Neuronal stem cell (in vitro differentiated cells): ENCODE measurements at regions not wholly inside any gene's neighbourhood (a gene's known extent, or its start where the extent isn't known, plus 50 kb on each side); places are given as distances from the start of the nearest gene placed in this dataset.
"Not testable (repeated sequence)": the region's sequence is repeated elsewhere in the genome, so short reads cannot be mapped to it uniquely, and the experiment has no call there.

ENCODE experiments used
- DNase-seq: peaks from one replicate; pipeline ENCODE4 v3.0.0-alpha.2; 2013; ENCODE audit warnings: low spot score
- H2AFZ ChIP-seq: one replicate; pipeline ENCODE4 v1.6.1; 2013; ENCODE audit warnings: mild to moderate bottlenecking, low read length, inconsistent platforms
- H2AK5ac ChIP-seq: 2 replicates; pipeline ENCODE4 v1.6.1; 2013; ENCODE audit warnings: low read depth, mild to moderate bottlenecking, inconsistent platforms, low read length, moderate library complexity, mixed read lengths
- H2BK120ac ChIP-seq: 2 replicates; pipeline ENCODE4 v1.6.1; 2013; ENCODE audit warnings: low read depth, mild to moderate bottlenecking, inconsistent platforms, low read length, moderate library complexity, mixed read lengths
- H2BK12ac ChIP-seq: one replicate; pipeline ENCODE4 v1.6.1; 2013; ENCODE audit warnings: low read length, inconsistent platforms
- H2BK15ac ChIP-seq: 2 replicates; pipeline ENCODE4 v1.6.1; 2013; ENCODE audit warnings: mild to moderate bottlenecking, low read length, inconsistent platforms, mixed read lengths
- H2BK5ac ChIP-seq: one replicate; pipeline ENCODE4 v1.6.1; 2013; ENCODE audit warnings: inconsistent platforms, mild to moderate bottlenecking, low read length, moderate library complexity
- H3K14ac ChIP-seq: one replicate; pipeline ENCODE4 v1.6.1; 2013; ENCODE audit warnings: low read length, inconsistent platforms
- H3K18ac ChIP-seq: 2 replicates; pipeline ENCODE4 v1.6.1; 2013; ENCODE audit warnings: low read length, inconsistent platforms
- H3K23ac ChIP-seq: 2 replicates; pipeline ENCODE4 v1.6.1; 2013; ENCODE audit warnings: low read depth, mild to moderate bottlenecking, mixed read lengths, low read length, inconsistent platforms; ENCODE audit not compliant: poor library complexity
- H3K27ac ChIP-seq: replicated peaks from 3 replicates; pipeline ENCODE4 v1.5.1; 2013; ENCODE audit warnings: low read length, inconsistent platforms
- H3K27me3 ChIP-seq, 3 experiments: 2 replicates each; pipeline ENCODE4 v1.6.1; 2013; ENCODE audit warnings: low read length in 3 of 3, mild to moderate bottlenecking in 2 of 3, inconsistent platforms in 1 of 3, low read depth in 1 of 3, mixed read lengths in 1 of 3, moderate library complexity in 1 of 3; ENCODE audit not compliant: control insufficient read depth in 3 of 3, insufficient read depth in 3 of 3
- H3K36me3 ChIP-seq, 2 donors: replicated peaks in 1 of 2; 2 replicates each; pipeline ENCODE4 v1.6.1; 2013; ENCODE audit warnings: low read length in 2 of 2; ENCODE audit not compliant: control insufficient read depth in 2 of 2, insufficient read depth in 2 of 2
- H3K4ac ChIP-seq: 2 replicates; pipeline ENCODE4 v1.6.1; 2013; ENCODE audit warnings: inconsistent platforms, mild to moderate bottlenecking, low read length, moderate library complexity
- H3K4me1 ChIP-seq, 2 donors: 1 replicate in 1 of 2; 2 replicates in 1 of 2; pipeline ENCODE4 v1.6.1; 2013; ENCODE audit warnings: low read length in 2 of 2, low read depth in 1 of 2; ENCODE audit not compliant: control insufficient read depth in 2 of 2, insufficient read depth in 1 of 2
- H3K4me2 ChIP-seq: one replicate; pipeline ENCODE4 v1.6.1; 2013; ENCODE audit warnings: mild to moderate bottlenecking, low read length, inconsistent platforms; ENCODE audit not compliant: insufficient read depth, poor library complexity, severe bottlenecking
- H3K4me3 ChIP-seq, 2 donors: 2 replicates each; pipeline ENCODE4 v1.5.1; 2013; ENCODE audit warnings: low read length in 2 of 2, mild to moderate bottlenecking in 2 of 2, inconsistent platforms in 1 of 2, moderate library complexity in 1 of 2
- H3K79me1 ChIP-seq: one replicate; pipeline ENCODE4 v1.6.1; 2013; ENCODE audit warnings: low read depth, mild to moderate bottlenecking, inconsistent platforms, low read length, moderate library complexity
- H3K9ac ChIP-seq: one replicate; pipeline ENCODE4 v1.6.1; 2013; ENCODE audit warnings: mild to moderate bottlenecking, low read depth, low read length, inconsistent platforms; ENCODE audit not compliant: poor library complexity
- H3K9me3 ChIP-seq, 2 donors: replicated peaks in 1 of 2; 2 replicates each; pipeline versions ENCODE3 to v1.6.1; 2013; ENCODE audit warnings: low read length in 2 of 2, mild to moderate bottlenecking in 2 of 2, inconsistent platforms in 1 of 2, low read depth in 1 of 2, mixed read lengths in 1 of 2, moderate library complexity in 1 of 2; ENCODE audit not compliant: control insufficient read depth in 2 of 2, insufficient read depth in 1 of 2
- H4K8ac ChIP-seq: one replicate; pipeline ENCODE4 v1.6.1; 2013; ENCODE audit warnings: low read depth, mild to moderate bottlenecking, inconsistent platforms, low read length, moderate library complexity
- H4K91ac ChIP-seq: one replicate; pipeline ENCODE4 v1.6.1; 2013; ENCODE audit warnings: low read length, low read depth, mild to moderate bottlenecking, inconsistent platforms; ENCODE audit not compliant: poor library complexity
- WGBS, 2 donors: extraction: QIAGEN DNeasy Blood & Tissue Kit; methylation state at CpG; one replicate each; pipeline ENCODE4 v1.1.7; 2013; ENCODE audit warnings: missing lambda C conversion rate in 2 of 2, mixed read lengths in 1 of 2; ENCODE audit not compliant: insufficient read length in 2 of 2, insufficient replicate concordance in 1 of 2; ENCODE audit errors: extremely low coverage in 2 of 2; 5-methylcytosine and 5-hydroxymethylcytosine counted together

GRCh38 chr12:131400668-131401294, 310.1 kb upstream of the SFSWAP start:
- H3K18ac ChIP-seq, H3K23ac ChIP-seq, H4K8ac ChIP-seq, H3K4me2 ChIP-seq, H3K27me3 ChIP-seq, DNase-seq, H3K4me1 ChIP-seq, H2BK5ac ChIP-seq, H2AK5ac ChIP-seq, H2BK120ac ChIP-seq, H3K27ac ChIP-seq, H4K91ac ChIP-seq, H3K14ac ChIP-seq, H3K4me3 ChIP-seq, H3K79me1 ChIP-seq, H3K4ac ChIP-seq, H2BK15ac ChIP-seq, H2BK12ac ChIP-seq, H3K9ac ChIP-seq, H3K36me3 ChIP-seq: not testable (repeated sequence)
- WGBS, 2 donors = no CpG with 5 or more reads among the region's 4 CpGs
- H2AFZ ChIP-seq = peak overlapping the region; percentile 22
- peaks cover 10 to 25% of the 10 kb centered on the region in 2 donors for H3K9me3 ChIP-seq

- H4K8ac ChIP-seq, H3K14ac ChIP-seq, H3K18ac ChIP-seq, H3K4me2 ChIP-seq, H2BK120ac ChIP-seq, H3K27me3 ChIP-seq, H2BK5ac ChIP-seq, H2AK5ac ChIP-seq, H3K23ac ChIP-seq, H2BK15ac ChIP-seq, H2BK12ac ChIP-seq, H3K27ac ChIP-seq, H3K79me1 ChIP-seq, H3K4me3 ChIP-seq, H3K9ac ChIP-seq, H3K36me3 ChIP-seq, H3K4ac ChIP-seq, H3K4me1 ChIP-seq, H4K91ac ChIP-seq, DNase-seq: not testable (repeated sequence)
- WGBS, 2 donors = no CpG with 5 or more reads among the region's 13 CpGs
- Histone ChIP-seq H3K9me3 (peaks cover 5 to 15% of the 10 kb centered on the region in 2 donors), H2AFZ (peak overlapping the region; percentile 29)
These were observed 308.8 kb upstream of the SFSWAP start for GRCh38 chr12:131401907-131402633.

GRCh38 chr12:131402781-131403396, 308.0 kb upstream of the SFSWAP start:
- H2BK120ac ChIP-seq = no peak overlapping the region
- H3K9me3 ChIP-seq = peaks cover 3 to 7% of the 10 kb centered on the region in 2 donors
- H4K8ac ChIP-seq = no peak overlapping the region
- H2AK5ac ChIP-seq = no peak overlapping the region
- H2BK12ac ChIP-seq = no peak overlapping the region
- H3K4me3 ChIP-seq = no peak overlapping the region
- H3K14ac ChIP-seq = no peak overlapping the region
- H3K23ac ChIP-seq = peak overlapping the region; percentile 40
- no peaks in the 10 kb centered on the region for H3K79me1 ChIP-seq
- no peak overlapping the region for H3K4ac ChIP-seq
- H3K4me2 ChIP-seq = no peak overlapping the region
- no peak overlapping the region for H3K18ac ChIP-seq
- WGBS, 2 donors = no CpG with 5 or more reads among the region's 14 CpGs
- no peaks in the 10 kb centered on the region for H3K36me3 ChIP-seq
- H2BK15ac ChIP-seq = no peak overlapping the region
- H2AFZ ChIP-seq = no peak overlapping the region
- no peak overlapping the region for H3K27ac ChIP-seq
- peaks cover 2% of the 10 kb centered on the region in 2 donors for H3K4me1 ChIP-seq
- no peak overlapping the region for H3K9ac ChIP-seq
- H4K91ac ChIP-seq = no peak overlapping the region
- H2BK5ac ChIP-seq = no peak overlapping the region
- DNase-seq = no peak
- peaks cover 0 to 3% (median 0%) of the 10 kb centered on the region in 3 experiments for H3K27me3 ChIP-seq

GRCh38 chr12:131403676-131404075, 307.2 kb upstream of the SFSWAP start:
- no peak overlapping the region for H3K18ac ChIP-seq
- no peak overlapping the region for H3K27ac ChIP-seq
- H3K4ac ChIP-seq = no peak overlapping the region
- no peak overlapping the region for H2BK5ac ChIP-seq
- no peaks in the 10 kb centered on the region for H3K36me3 ChIP-seq
- H2BK15ac ChIP-seq = no peak overlapping the region
- no peak overlapping the region for H3K4me3 ChIP-seq
- no peak overlapping the region for H2AK5ac ChIP-seq
- no peak overlapping the region for H3K23ac ChIP-seq
- H3K9me3 ChIP-seq = peaks cover 0 to 3% of the 10 kb centered on the region in 2 donors
- H3K4me1 ChIP-seq = peaks cover 2% of the 10 kb centered on the region in 2 donors
- no peak overlapping the region for H3K4me2 ChIP-seq
- H2AFZ ChIP-seq = no peak overlapping the region
- no peak overlapping the region for H3K14ac ChIP-seq
- H4K91ac ChIP-seq = no peak overlapping the region
- no peaks in the 10 kb centered on the region for H3K79me1 ChIP-seq
- no peak overlapping the region for H2BK120ac ChIP-seq
- no peak overlapping the region for H2BK12ac ChIP-seq
- H4K8ac ChIP-seq = peak overlapping the region; percentile 3
- H3K27me3 ChIP-seq = peaks cover 0 to 4% (median 0%) of the 10 kb centered on the region in 3 experiments
- no CpG with 5 or more reads among the region's 6 CpGs for WGBS, 2 donors
- no peak overlapping the region for H3K9ac ChIP-seq
- DNase-seq = no peak
